NB4 (cell line): ENCODE measurements at regions not wholly inside any gene's neighbourhood (a gene's known extent, or its start where the extent isn't known, plus 50 kb on each side); places are given as distances from the start of the nearest gene placed in this dataset.

Source experiments
- CTCF ChIP-seq: IDR thresholded peaks from one replicate; pipeline ENCODE4 v1.5.1; 2012; ENCODE audit warnings: low read depth, low read length
- POLR2A ChIP-seq: IDR thresholded peaks from 2 replicates; pipeline ENCODE4 v1.6.1; 2011; ENCODE audit warnings: mild to moderate bottlenecking; ENCODE audit not compliant: insufficient read length; ENCODE audit errors: extremely low read depth

GRCh38 chr12:59086126-59086525 lies 165.8 kb upstream of the LRIG3 start:
- TF ChIP-seq CTCF (no peak), POLR2A (no peak)
